HG02981 (cell line): ENCODE measurements at regions not wholly inside any gene's neighbourhood (a gene's known extent, or its start where the extent isn't known, plus 50 kb on each side); places are given as distances from the start of the nearest gene placed in this dataset.
"Not testable (repeated sequence)": the region's sequence is repeated elsewhere in the genome, so short reads cannot be mapped to it uniquely, and the experiment has no call there.

Source experiments
- ATAC-seq: cut with Tn5 transposase; IDR thresholded peaks from one replicate; pipeline ENCODE4 v1.9.1; 2021; ENCODE audit warnings: mild to moderate bottlenecking, moderate library complexity; ENCODE audit not compliant: unreplicated experiment

DNA sequence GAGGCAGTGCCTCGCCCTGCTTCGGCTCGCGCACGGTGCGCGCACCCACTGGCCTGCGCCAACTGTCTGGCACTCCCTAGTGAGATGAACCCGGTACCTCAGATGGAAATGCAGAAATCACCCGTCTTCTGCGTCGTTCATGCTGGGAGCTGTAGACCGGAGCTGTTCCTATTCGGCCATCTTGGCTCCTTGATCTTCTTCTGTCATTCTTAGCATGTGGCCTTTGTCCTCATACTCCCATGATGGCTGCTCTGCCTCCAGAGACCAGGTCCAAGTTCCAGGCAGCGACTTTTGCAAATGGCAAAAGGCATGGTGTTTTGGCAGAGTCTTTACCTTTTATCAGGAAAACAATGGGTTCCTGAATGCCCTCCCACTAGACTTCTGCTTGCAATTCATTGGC lies 102.6 kb upstream of the SKOR2 start:
- ATAC-seq, result not testable (repeated sequence)

DNA sequence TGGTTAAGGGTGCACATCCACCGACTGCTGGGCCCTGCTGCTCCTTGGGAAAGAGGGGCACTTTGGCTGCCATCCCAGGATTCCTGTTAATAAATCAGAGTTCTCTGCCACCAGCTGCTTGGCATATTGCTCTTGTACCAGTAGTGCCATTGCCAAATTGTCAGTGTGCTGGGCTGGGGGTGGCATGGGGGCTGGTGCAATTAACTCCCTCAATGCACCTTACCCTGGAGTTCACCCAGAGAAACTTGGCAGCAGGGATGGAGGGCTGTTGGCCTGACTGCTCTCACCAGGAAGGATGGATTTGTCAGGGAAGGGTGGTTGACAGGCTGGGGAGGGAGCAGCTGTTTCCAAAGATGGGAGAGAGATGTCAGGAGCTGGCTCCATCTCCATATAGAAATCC lies 94.6 kb upstream of the SKOR2 start:
- no peak for ATAC-seq

DNA sequence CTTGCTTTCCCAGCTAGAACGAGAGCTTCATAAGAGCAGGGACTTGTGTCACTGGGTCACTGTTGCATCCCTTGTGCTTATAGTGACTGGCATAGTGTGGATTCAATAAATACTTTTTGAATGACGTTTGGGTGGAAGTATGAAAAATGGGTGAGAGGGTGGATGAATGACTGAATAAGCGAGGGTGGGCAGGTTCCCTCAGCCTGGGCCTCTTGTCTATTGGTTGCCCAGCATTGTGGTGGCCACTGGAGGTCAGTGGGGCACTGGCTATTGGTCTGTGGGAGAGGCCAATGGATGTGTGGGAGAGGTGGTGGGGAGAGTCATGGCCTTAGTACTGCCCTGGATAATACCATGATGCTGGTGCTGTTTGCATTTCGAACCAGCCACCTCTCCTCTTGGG lies 93.8 kb upstream of the SKOR2 start:
- ATAC-seq, result no peak

DNA sequence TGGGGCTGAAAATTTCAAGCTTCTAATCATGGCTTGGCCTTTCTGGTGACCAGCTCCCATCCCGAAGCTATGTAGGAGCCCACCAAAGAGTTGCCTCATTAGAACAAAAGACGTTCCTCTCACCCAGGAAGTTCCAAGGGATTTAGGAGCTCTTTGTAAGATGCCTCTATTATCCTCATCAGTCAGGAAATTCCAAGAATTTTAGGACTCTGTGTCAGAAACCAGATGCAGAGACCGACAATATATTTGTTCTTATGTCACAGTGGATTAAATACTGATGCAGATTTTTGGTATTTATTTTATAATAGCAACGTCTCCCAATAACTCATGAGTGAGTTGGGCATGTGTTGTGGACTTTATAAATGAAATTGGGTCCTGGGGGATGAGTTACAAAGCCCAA lies 91.8 kb upstream of the SKOR2 start:
- no peak for ATAC-seq

DNA sequence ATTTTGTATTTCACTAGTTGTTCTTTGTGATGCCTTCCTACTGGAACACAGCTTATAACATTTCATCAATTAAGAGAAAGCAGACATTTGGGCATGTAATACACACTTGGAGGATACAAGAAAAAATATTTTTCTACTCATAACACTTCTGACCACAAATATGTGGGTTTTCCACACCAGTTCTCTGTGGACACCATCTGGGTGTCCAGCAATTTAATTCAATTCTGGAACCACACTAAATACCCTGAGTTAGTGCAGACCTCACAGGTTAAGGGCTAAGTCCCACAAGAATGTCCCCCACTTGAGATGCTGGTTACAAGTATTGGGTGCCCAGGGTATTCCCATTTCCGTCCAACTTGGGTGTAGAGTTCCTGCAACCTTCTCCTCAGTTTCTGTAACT lies 91.1 kb upstream of the SKOR2 start:
- ATAC-seq, result no peak

DNA sequence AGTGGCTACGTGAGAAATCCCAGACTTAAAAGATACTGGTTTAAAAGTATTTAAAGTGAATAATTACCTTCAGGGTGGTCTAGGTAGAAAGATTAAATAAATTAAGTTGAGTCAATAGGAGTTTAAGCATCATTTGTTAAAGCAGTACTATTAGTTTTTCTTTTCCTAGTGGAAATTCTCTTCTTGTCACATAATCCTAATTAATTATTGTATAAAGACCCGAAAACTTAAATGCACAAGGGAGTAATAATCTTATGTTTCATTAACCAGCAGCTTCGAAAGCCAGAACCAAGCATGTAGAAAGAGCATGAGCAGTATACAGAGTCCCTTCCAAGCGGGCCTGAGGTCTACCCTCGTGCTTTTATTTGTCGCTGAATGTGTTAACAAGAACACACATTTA lies 90.2 kb upstream of the SKOR2 start:
- no peak for ATAC-seq

DNA sequence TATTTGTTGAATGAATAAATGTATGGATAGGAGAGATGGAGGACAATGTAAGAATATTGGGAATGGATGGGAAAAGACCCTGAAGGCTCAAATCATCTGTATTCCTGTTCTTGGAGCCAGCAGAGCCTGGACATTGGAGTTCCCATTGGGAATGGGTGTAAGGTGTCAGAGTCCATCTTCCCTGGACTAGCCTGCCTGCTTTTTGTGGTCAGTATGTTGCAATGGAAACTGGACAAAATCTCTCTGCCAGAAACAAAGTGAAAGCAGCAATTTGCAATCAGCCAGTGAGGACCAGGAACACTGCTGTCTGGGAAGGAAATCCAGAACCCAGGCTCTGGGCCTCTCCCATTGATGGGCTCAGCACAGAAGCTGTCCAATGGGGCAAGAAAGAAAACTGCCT lies 83.5 kb upstream of the SKOR2 start:
- ATAC-seq, result no peak

DNA sequence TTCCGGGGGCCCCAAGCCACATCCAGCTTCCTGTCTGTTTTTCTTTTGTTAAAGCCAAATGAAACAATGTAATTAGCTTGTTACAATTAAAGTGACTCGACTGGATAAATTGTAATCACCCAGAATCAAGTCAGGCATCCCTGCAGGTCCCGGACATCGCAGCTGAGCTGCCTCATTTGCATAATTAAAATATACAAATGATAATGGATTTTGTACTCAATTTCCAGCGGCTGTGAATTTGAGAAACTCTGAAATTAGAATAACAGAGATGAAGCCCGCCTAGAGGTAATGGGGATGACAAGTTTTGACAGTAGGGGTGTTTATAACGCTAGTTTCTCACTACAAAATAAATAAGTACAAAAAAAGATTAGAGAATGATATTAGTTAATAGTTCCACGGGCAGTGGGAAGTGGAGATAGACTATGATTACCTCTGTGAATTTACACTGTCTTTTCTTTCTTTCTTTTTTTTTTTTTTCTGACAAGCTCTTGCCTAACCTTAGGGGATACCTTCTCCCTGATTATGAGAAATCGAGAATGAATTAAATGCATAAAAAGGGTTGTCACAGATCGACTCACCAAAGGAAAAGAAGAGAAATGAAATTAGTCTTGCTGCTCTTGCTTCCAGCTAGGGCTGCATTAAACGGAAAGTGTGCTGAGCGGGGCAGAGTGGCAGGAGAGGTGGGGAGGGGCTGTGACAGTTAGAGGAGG lies 82.6 kb upstream of the SKOR2 start:
- ATAC-seq, result no peak

DNA sequence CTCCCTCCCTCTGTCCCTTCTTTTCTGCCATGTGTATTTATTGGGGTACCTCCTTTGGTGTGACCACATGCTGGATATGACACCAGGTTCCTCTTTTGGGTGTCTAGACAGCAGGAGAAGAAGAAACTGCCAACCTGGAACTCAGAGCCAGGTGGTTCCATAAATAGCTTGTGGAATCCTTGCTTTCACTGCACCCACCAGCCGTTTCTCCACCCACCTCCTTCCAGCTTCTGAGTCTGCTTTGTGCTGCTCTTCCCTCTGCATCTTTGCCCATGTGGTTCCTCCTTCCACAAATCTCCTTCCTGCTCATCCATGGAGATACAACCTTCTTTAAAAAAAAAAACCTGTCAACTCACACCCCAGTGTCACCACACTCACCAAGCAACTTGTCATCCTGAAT lies 80.2 kb upstream of the SKOR2 start:
- no peak for ATAC-seq

DNA sequence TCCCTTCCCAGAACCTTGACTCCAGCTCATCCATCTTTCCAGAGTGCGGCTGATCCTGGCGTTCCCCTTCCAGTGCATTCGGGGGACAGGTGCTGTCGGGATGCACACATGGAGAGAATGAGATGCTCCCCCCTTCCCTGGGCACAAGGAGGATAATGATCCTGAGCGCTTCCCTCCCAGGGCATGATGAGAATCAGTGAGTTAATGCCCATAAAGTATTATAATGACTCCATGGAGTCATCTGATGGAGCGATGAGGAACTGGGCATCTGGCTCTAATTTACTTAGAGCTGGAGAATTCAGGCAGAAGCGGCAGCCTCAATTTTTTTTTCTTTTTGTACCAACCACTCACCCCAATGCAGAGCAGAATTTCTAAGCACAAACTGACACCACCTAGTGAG lies 79.6 kb upstream of the SKOR2 start:
- no peak for ATAC-seq

DNA sequence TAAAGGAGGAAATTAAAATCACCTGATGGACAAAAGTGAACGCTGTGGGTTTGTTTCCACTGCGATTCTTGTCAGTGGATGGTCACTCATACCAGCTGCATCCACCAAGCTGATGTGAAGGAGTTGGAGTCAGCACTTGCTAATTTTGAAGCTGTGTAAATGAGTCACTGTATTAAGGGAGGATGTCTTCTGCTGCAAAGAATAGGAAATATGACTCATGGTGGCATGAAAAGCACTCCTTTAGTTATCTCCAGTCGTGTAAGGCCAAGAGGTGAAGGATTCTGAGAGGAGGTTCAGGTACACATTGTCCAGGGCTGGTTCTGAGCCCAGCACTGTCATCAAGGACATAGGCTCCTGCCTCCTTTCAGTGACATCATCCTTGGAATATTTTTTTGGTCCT lies 71.7 kb upstream of the SKOR2 start:
- no peak for ATAC-seq

DNA sequence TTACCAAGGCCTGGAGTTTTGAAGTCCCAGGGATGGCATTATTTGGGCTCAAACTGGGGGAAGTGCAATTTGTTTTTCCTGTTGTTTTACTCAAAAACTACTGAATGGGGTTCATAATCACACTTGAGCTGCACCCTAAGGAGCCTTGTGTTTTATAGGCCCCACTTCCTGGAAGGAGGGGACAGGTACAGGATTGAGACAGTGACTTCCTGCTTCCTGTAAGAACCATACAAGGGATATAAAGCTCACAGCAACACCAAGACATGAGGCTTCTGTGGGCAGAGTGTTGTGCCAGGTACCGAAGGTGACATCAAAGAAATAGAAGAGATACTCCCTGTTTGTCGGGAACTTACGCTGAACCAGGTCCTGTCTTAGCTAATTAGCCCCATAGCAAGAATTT lies 70.4 kb upstream of the SKOR2 start:
- no peak for ATAC-seq

DNA sequence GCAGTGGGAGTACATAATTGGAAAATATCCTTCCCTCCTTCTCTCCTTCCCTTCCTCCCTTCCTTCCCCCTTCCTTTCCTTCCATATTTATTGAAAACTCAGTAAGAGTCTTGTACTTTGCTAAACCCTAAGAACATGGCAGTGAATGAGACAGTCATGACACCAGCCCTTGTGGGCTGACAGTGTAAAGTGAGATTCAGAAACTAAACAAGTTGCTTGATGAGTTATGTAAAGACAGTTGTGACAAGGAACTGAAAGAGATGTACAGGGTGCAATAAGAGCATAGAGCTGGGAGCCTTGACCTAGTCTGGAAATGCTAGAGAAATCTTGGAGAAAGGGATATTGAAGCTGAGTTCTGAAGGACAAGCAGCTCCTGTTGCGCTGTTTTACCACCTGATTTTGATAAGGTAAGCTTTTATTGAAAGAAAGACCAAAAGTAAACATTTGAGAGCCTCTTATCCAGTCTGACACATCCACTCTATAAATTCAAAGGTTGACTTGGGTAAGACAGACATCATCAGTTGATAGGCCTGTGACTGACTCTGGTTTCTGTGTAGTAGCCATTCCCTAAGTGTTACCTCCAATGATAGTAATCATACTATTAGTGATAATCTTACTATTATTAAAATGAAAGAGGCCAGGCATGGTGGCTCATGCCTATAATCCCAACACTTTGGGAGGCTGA lies 66.5 kb upstream of the SKOR2 start:
- ATAC-seq, result no peak

DNA sequence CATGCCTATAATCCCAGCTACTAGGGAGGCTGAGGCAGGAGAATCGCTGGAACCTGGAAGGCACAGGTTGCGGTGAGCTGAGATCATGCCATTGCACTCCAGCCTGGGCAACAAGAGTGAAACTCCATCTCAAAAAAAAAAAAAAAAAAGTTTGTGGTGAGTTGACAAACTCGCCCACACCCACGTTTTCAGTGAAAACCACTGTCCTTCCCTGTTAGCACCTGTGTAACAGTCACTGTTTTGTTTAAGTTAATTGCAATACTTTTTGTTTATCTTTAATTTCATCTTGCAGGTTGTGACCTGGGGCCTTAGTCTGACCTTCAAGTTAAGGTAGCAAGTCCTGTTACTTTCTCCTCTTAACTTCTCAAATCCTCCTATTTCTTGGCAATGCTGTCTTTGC lies 65.5 kb upstream of the SKOR2 start:
- ATAC-seq, result no peak

DNA sequence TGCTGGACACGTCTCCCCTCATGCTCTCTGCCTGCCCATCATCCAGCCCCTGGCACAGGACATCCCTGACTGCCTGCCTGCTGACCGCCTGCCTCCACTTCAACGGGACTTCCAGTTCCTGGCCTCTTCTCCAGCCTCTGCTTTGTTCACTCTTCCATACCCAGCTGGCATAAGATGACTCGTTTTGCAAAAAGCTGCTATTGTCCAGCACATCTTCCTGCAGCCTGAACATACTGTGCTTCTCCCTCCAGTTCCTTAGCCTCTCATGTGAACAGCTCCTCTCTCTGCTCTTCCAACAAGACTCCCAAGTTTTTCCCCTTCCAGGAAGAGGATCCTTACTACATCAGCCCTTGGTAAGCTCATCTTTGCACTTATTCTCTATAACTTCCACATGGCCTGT lies 62.4 kb upstream of the SKOR2 start:
- ATAC-seq, result no peak

DNA sequence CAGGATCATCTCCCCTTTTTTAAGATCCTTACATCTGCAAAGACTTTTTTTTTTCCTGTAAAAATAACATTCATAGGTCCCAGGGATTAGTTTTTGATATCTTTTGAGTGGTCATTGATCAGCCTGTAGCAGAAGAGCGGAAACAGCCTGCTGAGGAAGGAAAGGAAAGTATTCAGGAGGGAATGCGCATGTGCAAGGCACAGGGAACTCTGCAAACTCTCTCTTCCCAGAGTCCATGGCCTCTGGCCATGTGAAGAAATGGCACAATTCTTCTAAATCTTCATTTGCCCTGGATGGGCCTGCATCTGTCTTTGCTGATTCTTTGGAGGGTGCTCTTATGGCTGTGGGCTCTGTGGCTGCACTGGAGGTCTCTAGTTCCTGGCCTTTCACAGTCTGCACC lies 60.1 kb upstream of the SKOR2 start:
- no peak for ATAC-seq
